K562 (cell line): ENCODE measurements at regions not wholly inside any gene's neighbourhood (a gene's known extent, or its start where the extent isn't known, plus 50 kb on each side); places are given as distances from the start of the nearest gene placed in this dataset.

ENCODE experiments used
- ATAC-seq: fragments of 200-7000 bp; cut with Tn5 transposase; 3 replicates; pipeline ENCODE4 v1.9.1; 2020; ENCODE audit warnings: moderate library complexity
- BruUV-seq: library from RNA; stranded (reverse); fragments of 400-500 nt; replicated peaks from 2 replicates; lab custom pipeline; 2021; lab: Mats Ljungman, UMichigan
- CTCF ChIA-PET: fragments of 300-600 bp; formaldehyde crosslinking; extraction: SDS; loops from one replicate; lab custom pipeline; 2021; ENCODE audit warnings: low intra/inter-chr PET ratio; lab: Yijun Ruan, JAX
- POLR2A ChIA-PET: fragments of 300-600, 350-650 bp; sonication (Branson Sonifier 250); formaldehyde crosslinking; extraction: SDS; loops from one replicate; lab custom pipeline; 2021; ENCODE audit warnings: antibody characterized with exemption, inconsistent platforms; lab: Yijun Ruan, JAX
- DNase-seq, 4 experiments: peaks; one replicate each; pipeline versions ENCODE4 v3.0.0 to v3.0.0-alpha.2; 2011 to 2018; ENCODE audit warnings: low spot score in 3 of 4, mixed read lengths in 3 of 4; ENCODE audit errors: extremely low read depth in 1 of 4
- FAIRE-seq: peaks from 2 replicates; lab custom pipeline; 2011; peaks lifted over from hg19 to GRCh38; lab: Jason Lieb, UNC
- H2AFZ ChIP-seq: 2 replicates; pipeline ENCODE4 v1.6.0; 2011; ENCODE audit warnings: low read depth, low read length, control low read depth, inconsistent platforms
- H3K27ac ChIP-seq: fragments of 200-600 bp; 3 replicates; pipeline ENCODE4 v1.8.0; 2011; ENCODE audit warnings: low read depth, mild to moderate bottlenecking, control low read depth, inconsistent platforms, low read length, moderate library complexity, mixed read lengths; ENCODE audit errors: extremely low read depth
- H3K27me3 ChIP-seq, 2 experiments: fragments of 300-600 bp in 1 of 2; 2 replicates in 1 of 2; 3 replicates in 1 of 2; pipeline versions ENCODE4 v1.6.0 to v1.8.0; 2011; ENCODE audit warnings: inconsistent platforms in 2 of 2, low read length in 2 of 2, mild to moderate bottlenecking in 1 of 2, mixed read lengths in 1 of 2, moderate library complexity in 1 of 2; ENCODE audit not compliant: control insufficient read depth in 2 of 2, insufficient read depth in 2 of 2
- H3K36me3 ChIP-seq: fragments of 300-600 bp; 3 replicates; pipeline ENCODE4 v1.8.0; 2011; ENCODE audit warnings: mild to moderate bottlenecking, low read length, inconsistent platforms; ENCODE audit not compliant: control insufficient read depth, insufficient read depth
- H3K4me1 ChIP-seq, 2 experiments: fragments of 200-600 bp in 1 of 2; replicated peaks in 1 of 2; 2 replicates in 1 of 2; 3 replicates in 1 of 2; pipeline versions ENCODE4 v1.5.1 to v1.8.0; 2011; ENCODE audit warnings: inconsistent platforms in 2 of 2, low read length in 2 of 2, mild to moderate bottlenecking in 1 of 2, mixed read lengths in 1 of 2, moderate library complexity in 1 of 2; ENCODE audit not compliant: control insufficient read depth in 2 of 2, insufficient read depth in 2 of 2
- H3K4me2 ChIP-seq: 2 replicates; pipeline ENCODE4 v1.6.1; 2011; ENCODE audit warnings: low read length, control low read depth, inconsistent platforms, mixed read lengths; ENCODE audit not compliant: insufficient read depth
- H3K4me3 ChIP-seq: fragments of 200-600 bp; sonication (generic), shearing (Covaris generic); 2 replicates; pipeline ENCODE4 v1.5.1; 2016; ENCODE audit warnings: control low read depth, inconsistent platforms
- H3K79me2 ChIP-seq: fragments of 200-600 bp; 3 replicates; pipeline ENCODE4 v1.8.0; 2011; ENCODE audit warnings: low read length, inconsistent platforms; ENCODE audit not compliant: control insufficient read depth, insufficient read depth
- H3K9ac ChIP-seq, 2 experiments: 2 replicates each; pipeline versions ENCODE4 v1.6.0 to v1.6.1; 2011; ENCODE audit warnings: low read depth in 2 of 2, low read length in 2 of 2, control low read depth in 1 of 2, inconsistent platforms in 1 of 2, mild to moderate bottlenecking in 1 of 2, mixed read lengths in 1 of 2; ENCODE audit not compliant: insufficient read depth in 1 of 2
- H3K9me1 ChIP-seq: one replicate; pipeline ENCODE4 v1.6.0; 2011; ENCODE audit warnings: inconsistent platforms, mild to moderate bottlenecking, low read length, moderate library complexity; ENCODE audit not compliant: control insufficient read depth, insufficient read depth
- H3K9me3 ChIP-seq: replicated peaks from 2 replicates; pipeline ENCODE4 v1.5.1; 2011; ENCODE audit warnings: low read depth, low read length, inconsistent platforms; ENCODE audit not compliant: control insufficient read depth, insufficient read depth
- H4K20me1 ChIP-seq: replicated peaks from 2 replicates; pipeline ENCODE4 v1.6.1; 2011; ENCODE audit warnings: low read length, inconsistent platforms, mixed read lengths; ENCODE audit not compliant: control insufficient read depth, insufficient read depth
- ETS1 ChIP-seq: conservative IDR thresholded peaks from 2 replicates; pipeline ENCODE4 v1.6.1; 2011; ENCODE audit warnings: low read depth, mild to moderate bottlenecking, low read length; ENCODE audit not compliant: control insufficient read depth
- FOXP1 ChIP-seq: sonication (generic); formaldehyde crosslinking; IDR thresholded peaks from 2 replicates; pipeline ENCODE4 v1.8.0; 2022; ENCODE audit warnings: mild to moderate bottlenecking, missing genetic modification reagents
- HBP1 ChIP-seq: fragments of 450-650 bp; formaldehyde crosslinking; IDR thresholded peaks from 2 replicates; pipeline ENCODE4 v1.4.0; 2022; ENCODE audit warnings: missing genetic modification characterization
- MXI1 ChIP-seq: IDR thresholded peaks from 2 replicates; pipeline ENCODE4 v1.6.1; 2011; ENCODE audit warnings: low read depth, mild to moderate bottlenecking, improper control_type of control experiment, low read length
- NRF1 ChIP-seq, 2 experiments: fragments of 450-650 bp; IDR thresholded peaks in 1 of 2; conservative IDR thresholded peaks in 1 of 2; 2 replicates each; pipeline ENCODE4 v1.6.1; 2014; ENCODE audit warnings: mild to moderate bottlenecking in 2 of 2
- PHF8 ChIP-seq: fragments of 200-600 bp; sonication (generic); IDR thresholded peaks from 2 replicates; pipeline ENCODE4 v1.6.1; 2012; ENCODE audit warnings: mixed run types, mild to moderate bottlenecking, inconsistent platforms, low read length, moderate library complexity, borderline replicate concordance
- RBM39 ChIP-seq: fragments of 200-400 bp; formaldehyde crosslinking; optimal IDR thresholded peaks from 2 replicates; pipeline ENCODE3; 2018; ENCODE audit warnings: low read depth, low read length
- SIN3A ChIP-seq, 2 experiments: fragments of 150-350 bp in 1 of 2; IDR thresholded peaks; 2 replicates each; pipeline ENCODE4 v1.6.1; 2011 to 2016; ENCODE audit warnings: borderline replicate concordance in 2 of 2, low read depth in 2 of 2, low read length in 2 of 2, mild to moderate bottlenecking in 2 of 2, moderate library complexity in 2 of 2; ENCODE audit not compliant: control insufficient read depth in 1 of 2
- ZNF146 ChIP-seq: IDR thresholded peaks from one replicate; pipeline ENCODE4 v1.6.1; 2018; ENCODE audit warnings: missing compliant biosample characterization; ENCODE audit not compliant: unreplicated experiment
- ZNF3 ChIP-seq: fragments of 250-450 bp; sonication (Bioruptor Pico); IDR thresholded peaks from 2 replicates; pipeline ENCODE4 v1.5.0; 2021; ENCODE audit warnings: mild to moderate bottlenecking, moderate library complexity
- ZNF347 ChIP-seq: fragments of 450-650 bp; formaldehyde crosslinking; IDR thresholded peaks from 2 replicates; pipeline ENCODE4 v1.4.0; 2020; ENCODE audit warnings: low read depth, mild to moderate bottlenecking, moderate library complexity
- WGBS: fragments of 100-300 bp; shearing (Covaris generic); methylation state at CpG from one replicate; pipeline ENCODE4 v1.1.6; 2016; ENCODE audit warnings: low coverage, mixed read lengths; ENCODE audit not compliant: insufficient coverage; ENCODE audit errors: missing lambda C conversion rate; 5-methylcytosine and 5-hydroxymethylcytosine counted together
- in situ Hi-C: fragments of 300-500 bp; cut with MboI; formaldehyde crosslinking; loops from 4 replicates; pipeline ENCODE4 v1.15.0; 2018; ENCODE audit warnings: inconsistent platforms, mixed read lengths
- intact Hi-C: fragments of 100-400 bp; cut with micrococcal nuclease; formaldehyde crosslinking; loops from 2 replicates; pipeline ENCODE4 v1.14.2; 2022
- TF ChIP-seq, protein P1 (sequence below): IDR thresholded peaks from 2 replicates; pipeline ENCODE4 v1.6.1; 2016; ENCODE audit warnings: missing genetic modification characterization, missing compliant biosample characterization
- TF ChIP-seq, protein P2 (sequence below): sonication (generic); formaldehyde crosslinking; IDR thresholded peaks from 2 replicates; pipeline ENCODE4 v1.4.0; 2020; ENCODE audit warnings: mild to moderate bottlenecking, missing genetic modification reagents

- H3K4me3 ChIP-seq, result no peak overlapping the region
- H3K36me3 ChIP-seq, result no peaks in the 10 kb centered on the region
- no TSS peak for BruUV-seq
- ChIA-PET CTCF (no interaction called here), POLR2A (no interaction called here)
- intact Hi-C loops, result no loop called here
- no peaks in the 10 kb centered on the region for H3K79me2 ChIP-seq
- 0% methylated on average over 3 of the region's 3 CpGs for WGBS
- H2AFZ ChIP-seq, result no peak overlapping the region
- no peaks in the 10 kb centered on the region for H3K9me3 ChIP-seq
- ATAC-seq, result no peak
- H4K20me1 ChIP-seq, result no peaks in the 10 kb centered on the region
- H3K27me3 ChIP-seq, result no peaks in the 10 kb centered on the region
- in situ Hi-C loops, result no loop called here
- H3K9me1 ChIP-seq, result no peaks in the 10 kb centered on the region
- H3K9ac ChIP-seq, result no peak overlapping the region
- FAIRE-seq, result no peak
- H3K27ac ChIP-seq, result no peak overlapping the region
- DNase-seq, result no peak
- H3K4me2 ChIP-seq, result no peak overlapping the region
- H3K4me1 ChIP-seq, result no peaks in the 10 kb centered on the region
- no peak for TF ChIP-seq HBP1 (CRISPR knock-in tag)
- no peak for TF ChIP-seq ZNF146 (CRISPR knock-in tag)
- no peak for TF ChIP-seq ETS1
- no peak for TF ChIP-seq NRF1 (conservative IDR thresholded peaks at IDR 0.05 in 1 of 2, IDR thresholded peaks at IDR 0.05 in 1 of 2)
- no peak for TF ChIP-seq RBM39
- no peak for TF ChIP-seq ZNF3 (CRISPR knock-in tag)
- no peak for TF ChIP-seq PHF8
- no peak for TF ChIP-seq FOXP1 (CRISPR knock-in tag)
- TF ChIP-seq, protein P1, sequence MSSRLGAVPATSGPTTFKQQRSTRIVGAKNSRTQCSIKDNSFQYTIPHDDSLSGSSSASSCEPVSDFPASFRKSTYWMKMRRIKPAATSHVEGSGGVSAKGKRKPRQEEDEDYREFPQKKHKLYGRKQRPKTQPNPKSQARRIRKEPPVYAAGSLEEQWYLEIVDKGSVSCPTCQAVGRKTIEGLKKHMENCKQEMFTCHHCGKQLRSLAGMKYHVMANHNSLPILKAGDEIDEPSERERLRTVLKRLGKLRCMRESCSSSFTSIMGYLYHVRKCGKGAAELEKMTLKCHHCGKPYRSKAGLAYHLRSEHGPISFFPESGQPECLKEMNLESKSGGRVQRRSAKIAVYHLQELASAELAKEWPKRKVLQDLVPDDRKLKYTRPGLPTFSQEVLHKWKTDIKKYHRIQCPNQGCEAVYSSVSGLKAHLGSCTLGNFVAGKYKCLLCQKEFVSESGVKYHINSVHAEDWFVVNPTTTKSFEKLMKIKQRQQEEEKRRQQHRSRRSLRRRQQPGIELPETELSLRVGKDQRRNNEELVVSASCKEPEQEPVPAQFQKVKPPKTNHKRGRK (tag), result no peak
- TF ChIP-seq ZNF347 (CRISPR knock-in tag), result no peak
- TF ChIP-seq, protein P2, sequence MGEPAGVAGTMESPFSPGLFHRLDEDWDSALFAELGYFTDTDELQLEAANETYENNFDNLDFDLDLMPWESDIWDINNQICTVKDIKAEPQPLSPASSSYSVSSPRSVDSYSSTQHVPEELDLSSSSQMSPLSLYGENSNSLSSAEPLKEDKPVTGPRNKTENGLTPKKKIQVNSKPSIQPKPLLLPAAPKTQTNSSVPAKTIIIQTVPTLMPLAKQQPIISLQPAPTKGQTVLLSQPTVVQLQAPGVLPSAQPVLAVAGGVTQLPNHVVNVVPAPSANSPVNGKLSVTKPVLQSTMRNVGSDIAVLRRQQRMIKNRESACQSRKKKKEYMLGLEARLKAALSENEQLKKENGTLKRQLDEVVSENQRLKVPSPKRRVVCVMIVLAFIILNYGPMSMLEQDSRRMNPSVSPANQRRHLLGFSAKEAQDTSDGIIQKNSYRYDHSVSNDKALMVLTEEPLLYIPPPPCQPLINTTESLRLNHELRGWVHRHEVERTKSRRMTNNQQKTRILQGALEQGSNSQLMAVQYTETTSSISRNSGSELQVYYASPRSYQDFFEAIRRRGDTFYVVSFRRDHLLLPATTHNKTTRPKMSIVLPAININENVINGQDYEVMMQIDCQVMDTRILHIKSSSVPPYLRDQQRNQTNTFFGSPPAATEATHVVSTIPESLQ, result no peak
- TF ChIP-seq SIN3A (IDR thresholded peaks at IDR 0.05; ENCODE audit: borderline replicate concordance in 2 of 2, control insufficient read depth in 1 of 2, low read depth in 2 of 2, low read length in 2 of 2), result no peak
- TF ChIP-seq MXI1, result no peak
Measured at GRCh38 chr13:54150851-54151250, 1122.2 kb downstream of the OLFM4 start.
